Prostate gland (tissue), 2 donors: ENCODE measurements at regions not wholly inside any gene's neighbourhood (a gene's known extent, or its start where the extent isn't known, plus 50 kb on each side); places are given as distances from the start of the nearest gene placed in this dataset.

Experiments used
- POLR2A ChIP-seq: fragments of 450-650 bp; IDR thresholded peaks from one replicate; pipeline ENCODE4 v1.6.1; 2016; ENCODE audit warnings: antibody characterized with exemption, mild to moderate bottlenecking
- TF ChIP-seq, protein P1 (sequence below), 4 experiments: fragments of 200-600 bp in 2 of 4; fragments of 450-650 bp in 2 of 4; sonication (generic) in 2 of 4; IDR thresholded peaks; 1 replicate in 3 of 4; 2 replicates in 1 of 4; pipeline ENCODE4 v1.5.1; 2016 to 2019; ENCODE audit warnings: antibody characterized with exemption in 4 of 4, mild to moderate bottlenecking in 2 of 4, moderate library complexity in 2 of 4

DNA sequence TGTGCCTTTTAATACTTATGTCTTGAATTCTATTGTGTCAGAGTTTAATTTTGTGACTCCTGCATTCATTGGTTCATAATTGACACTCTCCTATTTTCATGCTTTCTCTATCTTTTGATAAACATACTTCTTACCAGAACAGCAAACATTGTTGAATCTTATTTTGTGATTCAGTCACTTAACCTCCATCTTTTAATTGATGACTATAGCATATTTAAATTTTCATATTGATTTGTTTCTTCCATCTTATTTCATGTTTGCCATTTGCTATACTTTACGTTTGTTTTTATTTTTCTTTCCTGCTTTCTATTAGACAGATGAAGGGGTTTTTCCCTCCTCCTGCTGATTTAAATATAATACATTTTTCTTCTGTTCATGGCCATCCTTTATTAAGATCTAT lies 115.5 kb upstream of the FAM9A start:
- TF ChIP-seq POLR2A, result no peak
- TF ChIP-seq, protein P1, sequence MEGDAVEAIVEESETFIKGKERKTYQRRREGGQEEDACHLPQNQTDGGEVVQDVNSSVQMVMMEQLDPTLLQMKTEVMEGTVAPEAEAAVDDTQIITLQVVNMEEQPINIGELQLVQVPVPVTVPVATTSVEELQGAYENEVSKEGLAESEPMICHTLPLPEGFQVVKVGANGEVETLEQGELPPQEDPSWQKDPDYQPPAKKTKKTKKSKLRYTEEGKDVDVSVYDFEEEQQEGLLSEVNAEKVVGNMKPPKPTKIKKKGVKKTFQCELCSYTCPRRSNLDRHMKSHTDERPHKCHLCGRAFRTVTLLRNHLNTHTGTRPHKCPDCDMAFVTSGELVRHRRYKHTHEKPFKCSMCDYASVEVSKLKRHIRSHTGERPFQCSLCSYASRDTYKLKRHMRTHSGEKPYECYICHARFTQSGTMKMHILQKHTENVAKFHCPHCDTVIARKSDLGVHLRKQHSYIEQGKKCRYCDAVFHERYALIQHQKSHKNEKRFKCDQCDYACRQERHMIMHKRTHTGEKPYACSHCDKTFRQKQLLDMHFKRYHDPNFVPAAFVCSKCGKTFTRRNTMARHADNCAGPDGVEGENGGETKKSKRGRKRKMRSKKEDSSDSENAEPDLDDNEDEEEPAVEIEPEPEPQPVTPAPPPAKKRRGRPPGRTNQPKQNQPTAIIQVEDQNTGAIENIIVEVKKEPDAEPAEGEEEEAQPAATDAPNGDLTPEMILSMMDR (IDR thresholded peaks at IDR 0.05), result no peak
